ENCODE measurements at regions not wholly inside any gene's neighbourhood (a gene's known extent, or its start where the extent isn't known, plus 50 kb on each side); places are given as distances from the start of the nearest gene placed in this dataset.

- Histone ChIP-seq H3F3A (replicated peaks; ENCODE audit: insufficient read depth) (no peaks in the 10 kb centered on the region), H3K27me3 (ENCODE audit: insufficient read depth) (no peaks in the 10 kb centered on the region), H3K9me3 (no peaks in the 10 kb centered on the region), H3K4me2 (no peak overlapping the region), H3K4me1 (ENCODE audit: control insufficient read depth in 1 of 2, insufficient read depth in 2 of 2, low read depth in 1 of 2, low read length in 1 of 2) (no peaks in the 10 kb centered on the region), H2AFZ (ENCODE audit: low read depth) (no peak overlapping the region), H3K9ac (no peak overlapping the region), H3K4me3 (ENCODE audit: low read depth in 2 of 2, low read length in 1 of 2) (no peak overlapping the region), H3K36me3 (replicated peaks in 1 of 2; ENCODE audit: control insufficient read depth in 1 of 2, insufficient read depth in 2 of 2, low read length in 1 of 2) (no peaks in the 10 kb centered on the region), H3K79me2 (ENCODE audit: insufficient read depth) (no peaks in the 10 kb centered on the region), H4K20me1 (ENCODE audit: insufficient read depth) (no peaks in the 10 kb centered on the region), H3K27ac (ENCODE audit: low read depth in 2 of 2, low read length in 1 of 2) (no peak overlapping the region), H3K9me2 (no peaks in the 10 kb centered on the region)
- ChIA-PET CTCF (no interaction called here), POLR2A (no interaction called here)
- 86% methylated on average over 1 of the region's 1 CpG for WGBS (ENCODE audit: low lambda C conversion rate)
- DNase-seq, result no peak
- no peak for TF ChIP-seq YY1 (IDR thresholded peaks at IDR 0.05; ENCODE audit: low read depth)
These were observed 970.9 kb downstream of the EFNA5 start for GRCh38 chr5:106699796-106700195.

- no peak overlapping the region for H3K9ac ChIP-seq
- ChIA-PET CTCF (no interaction called here), POLR2A (no interaction called here)
- no peak overlapping the region for H3K4me2 ChIP-seq
- no peaks in the 10 kb centered on the region for H3K9me2 ChIP-seq
- H3K27me3 ChIP-seq (ENCODE audit: insufficient read depth), result no peaks in the 10 kb centered on the region
- DNase-seq, result no peak
- H4K20me1 ChIP-seq (ENCODE audit: insufficient read depth), result no peaks in the 10 kb centered on the region
- no peaks in the 10 kb centered on the region for H3K36me3 ChIP-seq (replicated peaks in 1 of 2; ENCODE audit: control insufficient read depth in 1 of 2, insufficient read depth in 2 of 2, low read length in 1 of 2)
- H3K79me2 ChIP-seq (ENCODE audit: insufficient read depth), result no peaks in the 10 kb centered on the region
- no peaks in the 10 kb centered on the region for H3K9me3 ChIP-seq
- WGBS (ENCODE audit: low lambda C conversion rate), result 82% methylated on average over 6 of the region's 6 CpGs
- H3K27ac ChIP-seq (ENCODE audit: low read depth in 2 of 2, low read length in 1 of 2), result no peak overlapping the region
- H3K4me1 ChIP-seq (ENCODE audit: control insufficient read depth in 1 of 2, insufficient read depth in 2 of 2, low read depth in 1 of 2, low read length in 1 of 2), result no peaks in the 10 kb centered on the region
- H3F3A ChIP-seq (replicated peaks; ENCODE audit: insufficient read depth), result no peaks in the 10 kb centered on the region
- no peak overlapping the region for H3K4me3 ChIP-seq (ENCODE audit: low read depth in 2 of 2, low read length in 1 of 2)
- no peak overlapping the region for H2AFZ ChIP-seq (ENCODE audit: low read depth)
- TF ChIP-seq REST (IDR thresholded peaks at IDR 0.05; ENCODE audit: low read depth, low read length), result no peak
- no peak for TF ChIP-seq GATA2 (CRISPR knock-in tag; IDR thresholded peaks at IDR 0.05)
- no peak for TF ChIP-seq USF2 (IDR thresholded peaks at IDR 0.05; ENCODE audit: borderline replicate concordance, low read depth, low read length)
- TF ChIP-seq TAF1 (IDR thresholded peaks at IDR 0.05; ENCODE audit: borderline replicate concordance, low read depth, low read length), result no peak
- TF ChIP-seq MEF2A (IDR thresholded peaks at IDR 0.05; ENCODE audit: borderline replicate concordance, low read depth), result no peak
- no peak for TF ChIP-seq RCOR1 (IDR thresholded peaks at IDR 0.05; ENCODE audit: low read length)
- no peak for TF ChIP-seq RFX5 (IDR thresholded peaks at IDR 0.05; ENCODE audit: low read length)
- no peak for TF ChIP-seq EP300 (IDR thresholded peaks at IDR 0.05; ENCODE audit: borderline replicate concordance in 1 of 2, low read depth in 1 of 2, low read length in 1 of 2)
- TF ChIP-seq EZH2phosphoT487 (IDR thresholded peaks at IDR 0.05; ENCODE audit: borderline replicate concordance, low read depth), result no peak
- TF ChIP-seq YY1 (IDR thresholded peaks at IDR 0.05; ENCODE audit: low read depth), result no peak
- no peak for TF ChIP-seq NRF1 (IDR thresholded peaks at IDR 0.05; ENCODE audit: low read depth, low read length)
- no peak for TF ChIP-seq TEAD4 (IDR thresholded peaks at IDR 0.05; ENCODE audit: borderline replicate concordance, insufficient read depth)
These were observed 971.5 kb downstream of the EFNA5 start for GRCh38 chr5:106699198-106699597.
